Mucosa of rectum (tissue), 2 donors: ENCODE measurements at regions not wholly inside any gene's neighbourhood (a gene's known extent, or its start where the extent isn't known, plus 50 kb on each side); places are given as distances from the start of the nearest gene placed in this dataset.
"Not testable (repeated sequence)": the region's sequence is repeated elsewhere in the genome, so short reads cannot be mapped to it uniquely, and the experiment has no call there.

Experiments
- H3K27ac ChIP-seq, 2 donors: one replicate each; pipeline ENCODE4 v1.7.0; 2013; ENCODE audit warnings: inconsistent platforms in 2 of 2, low read depth in 2 of 2, low read length in 2 of 2
- H3K27me3 ChIP-seq, 2 donors: one replicate each; pipeline ENCODE4 v1.7.0; 2013; ENCODE audit warnings: low read length in 2 of 2; ENCODE audit not compliant: control insufficient read depth in 2 of 2, insufficient read depth in 2 of 2
- H3K36me3 ChIP-seq, 2 donors: one replicate each; pipeline ENCODE4 v1.7.0; 2013; ENCODE audit warnings: low read length in 2 of 2; ENCODE audit not compliant: control insufficient read depth in 2 of 2, insufficient read depth in 2 of 2
- H3K4me1 ChIP-seq, 2 donors: one replicate each; pipeline ENCODE4 v1.7.0; 2013; ENCODE audit warnings: low read length in 2 of 2, mild to moderate bottlenecking in 1 of 2; ENCODE audit not compliant: control insufficient read depth in 2 of 2, insufficient read depth in 2 of 2
- H3K4me3 ChIP-seq, 2 donors: one replicate each; pipeline ENCODE4 v1.7.0; 2013; ENCODE audit warnings: low read length in 2 of 2
- H3K9ac ChIP-seq, 2 donors: one replicate each; pipeline ENCODE4 v1.7.0; 2013; ENCODE audit warnings: low read length in 2 of 2, low read depth in 1 of 2, mild to moderate bottlenecking in 1 of 2
- H3K9me3 ChIP-seq, 2 donors: one replicate each; pipeline ENCODE4 v1.7.0; 2013; ENCODE audit warnings: low read length in 2 of 2; ENCODE audit not compliant: control insufficient read depth in 2 of 2
- donor health status: healthy.
- donor health status: Normal muscosa, but diverticular disease.

- no peak overlapping the region for H3K4me3 ChIP-seq
- no peaks in the 10 kb centered on the region for H3K36me3 ChIP-seq
- H3K27ac ChIP-seq = no peak overlapping the region
- H3K9ac ChIP-seq = no peak overlapping the region
- no peaks in the 10 kb centered on the region for H3K4me1 ChIP-seq
- no peaks in the 10 kb centered on the region for H3K27me3 ChIP-seq
- H3K9me3 ChIP-seq = no peaks in the 10 kb centered on the region
These were observed 103.5 kb upstream of the SIX2 start for GRCh38 chr2:45112750-45113149.

- Histone ChIP-seq H3K27me3 (no peaks in the 10 kb centered on the region), H3K36me3 (no peaks in the 10 kb centered on the region), H3K4me3 (no peak overlapping the region), H3K9ac (no peak overlapping the region), H3K4me1 (no peaks in the 10 kb centered on the region), H3K27ac (no peak overlapping the region), H3K9me3 (no peaks in the 10 kb centered on the region)
These were observed 95.9 kb upstream of the SIX2 start for GRCh38 chr2:45105050-45105582.

- no peaks in the 10 kb centered on the region for H3K9me3 ChIP-seq
- H3K27ac ChIP-seq = no peak overlapping the region
- no peaks in the 10 kb centered on the region for H3K4me1 ChIP-seq
- H3K27me3 ChIP-seq = no peaks in the 10 kb centered on the region
- H3K36me3 ChIP-seq = no peaks in the 10 kb centered on the region
- H3K9ac ChIP-seq = no peak overlapping the region
- H3K4me3 ChIP-seq = no peak overlapping the region
These were observed 95.2 kb upstream of the SIX2 start for GRCh38 chr2:45104429-45104828.

DNA sequence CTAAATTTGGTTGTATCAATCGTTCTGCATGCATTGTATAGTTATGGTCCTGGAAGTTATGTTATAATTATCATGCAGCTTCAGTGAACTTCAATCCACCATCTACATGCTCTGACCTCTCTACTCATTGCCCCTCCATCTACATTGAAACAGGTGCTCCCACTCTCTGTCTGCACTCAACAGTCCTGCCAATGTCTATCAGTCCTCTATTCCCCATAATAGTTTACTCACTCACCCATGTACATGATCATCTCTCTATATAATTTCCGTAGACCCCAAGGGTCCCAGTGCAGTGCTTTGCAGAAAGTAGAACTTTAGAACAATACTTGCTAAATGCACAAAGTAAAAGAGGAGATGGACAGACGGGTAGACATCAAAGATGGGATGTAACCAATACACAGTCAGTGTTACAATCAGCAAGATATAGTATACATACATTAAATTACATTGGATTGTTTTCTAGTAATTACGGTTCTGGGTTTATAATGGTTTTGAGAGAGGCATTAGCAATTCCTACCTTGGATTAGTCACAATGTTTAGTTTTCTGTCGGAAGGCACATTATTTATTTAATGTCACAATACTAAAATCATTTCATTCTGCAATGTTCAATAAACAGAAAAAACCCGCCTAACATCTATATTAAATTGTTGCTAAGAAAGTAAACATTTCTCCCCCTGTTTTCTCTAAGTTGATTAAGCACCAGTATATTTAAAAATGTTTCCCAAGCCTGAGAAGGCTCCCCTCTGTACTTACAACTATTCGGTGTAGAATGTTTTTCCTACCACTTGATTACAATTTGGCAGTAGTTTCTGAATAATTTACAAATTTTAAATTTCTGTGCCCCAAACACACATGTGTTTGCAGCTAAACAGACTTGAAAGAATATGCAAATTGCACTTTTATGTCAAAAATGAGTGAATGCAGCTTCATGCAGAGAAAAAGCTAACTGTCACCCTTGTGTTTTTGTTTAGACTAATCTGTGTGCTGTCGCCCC, 94.4 kb upstream of the SIX2 start:
- Histone ChIP-seq H3K27ac (no peak overlapping the region), H3K27me3 (no peaks in the 10 kb centered on the region), H3K36me3 (no peaks in the 10 kb centered on the region), H3K4me1 (no peaks in the 10 kb centered on the region), H3K4me3 (no peak overlapping the region), H3K9me3 (no peaks in the 10 kb centered on the region), H3K9ac (no peak overlapping the region)

- H3K9ac ChIP-seq = no peak overlapping the region
- H3K27ac ChIP-seq = no peak overlapping the region
- no peak overlapping the region for H3K4me3 ChIP-seq
These were observed 93.4 kb upstream of the SIX2 start for GRCh38 chr2:45102579-45103117.

DNA sequence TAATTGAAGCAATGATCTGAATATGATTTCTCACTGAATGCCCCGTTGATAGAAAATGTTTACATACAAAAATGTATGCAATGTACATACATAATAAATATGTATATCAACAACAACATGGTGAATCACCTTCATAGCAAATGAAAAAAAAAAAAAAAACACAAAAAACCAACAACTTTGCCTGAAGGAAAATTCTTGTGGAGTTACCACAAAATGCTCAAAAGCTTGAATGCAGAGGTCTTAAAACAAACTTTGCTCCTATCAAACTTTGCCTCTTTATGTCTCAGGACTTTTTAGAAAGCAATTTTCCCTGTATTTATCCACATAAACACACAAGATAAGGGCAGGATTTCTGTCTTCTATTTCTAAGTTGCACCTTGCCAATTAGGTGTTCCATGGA, 92.9 kb upstream of the SIX2 start:
- Histone ChIP-seq H3K9ac (no peak overlapping the region), H3K4me1 (no peaks in the 10 kb centered on the region), H3K36me3 (no peaks in the 10 kb centered on the region), H3K9me3 (no peaks in the 10 kb centered on the region), H3K27ac (no peak overlapping the region), H3K27me3 (no peaks in the 10 kb centered on the region), H3K4me3 (no peak overlapping the region)

More at GRCh38 chr2:45102579-45103117, 93.4 kb upstream of the SIX2 start:
- Histone ChIP-seq H3K4me1 (no peaks in the 10 kb centered on the region), H3K36me3 (no peaks in the 10 kb centered on the region), H3K9me3 (no peaks in the 10 kb centered on the region), H3K27me3 (no peaks in the 10 kb centered on the region)

DNA sequence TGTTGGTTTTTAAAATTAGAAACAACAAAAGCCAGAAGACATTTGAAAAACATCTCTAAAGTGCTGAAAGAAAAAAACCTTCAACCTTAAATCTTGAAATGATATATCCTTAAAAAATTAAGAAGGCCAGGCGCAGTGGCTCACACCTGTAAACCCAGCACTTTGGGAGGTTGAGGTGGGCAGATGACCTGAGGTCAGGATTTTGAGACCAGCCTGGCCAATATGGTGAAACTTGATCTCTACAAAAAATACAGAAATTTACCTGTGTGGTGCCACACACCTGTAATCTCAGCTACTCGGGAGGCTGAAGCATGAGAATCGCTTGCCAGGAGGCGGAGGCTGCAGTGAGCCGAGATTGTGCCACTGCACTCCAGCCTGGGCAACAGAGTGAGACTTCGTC, 87.7 kb upstream of the SIX2 start:
- H3K27ac ChIP-seq = no peak overlapping the region
- H3K9ac ChIP-seq = no peak overlapping the region
- peaks cover 2 to 7% of the 10 kb centered on the region in 2 donors for H3K27me3 ChIP-seq
- no peaks in the 10 kb centered on the region for H3K9me3 ChIP-seq
- no peak overlapping the region for H3K4me3 ChIP-seq
- H3K36me3 ChIP-seq = no peaks in the 10 kb centered on the region
- H3K4me1 ChIP-seq = no peaks in the 10 kb centered on the region

GRCh38 chr2:45096038-45096437, 86.8 kb upstream of the SIX2 start:
- H3K36me3 ChIP-seq, H3K9me3 ChIP-seq, H3K27me3 ChIP-seq, H3K9ac ChIP-seq, H3K4me1 ChIP-seq, H3K27ac ChIP-seq, H3K4me3 ChIP-seq: not testable (repeated sequence)

GRCh38 chr2:45093663-45094062, 84.4 kb upstream of the SIX2 start:
- H3K36me3 ChIP-seq = no peaks in the 10 kb centered on the region
- no peaks in the 10 kb centered on the region for H3K9me3 ChIP-seq
- no peak overlapping the region for H3K9ac ChIP-seq
- H3K4me1 ChIP-seq = no peaks in the 10 kb centered on the region
- no peak overlapping the region for H3K27ac ChIP-seq
- H3K27me3 ChIP-seq = peaks cover 2 to 7% of the 10 kb centered on the region in 2 donors
- no peak overlapping the region for H3K4me3 ChIP-seq

- H3K9ac ChIP-seq = no peak overlapping the region
These were observed 83.9 kb upstream of the SIX2 start for GRCh38 chr2:45093181-45093580.

More at GRCh38 chr2:45093181-45093580, 83.9 kb upstream of the SIX2 start:
- H3K27ac ChIP-seq = no peak overlapping the region
- no peaks in the 10 kb centered on the region for H3K36me3 ChIP-seq
- no peaks in the 10 kb centered on the region for H3K4me1 ChIP-seq
- no peaks in the 10 kb centered on the region for H3K9me3 ChIP-seq
- H3K27me3 ChIP-seq = peaks cover 2 to 7% of the 10 kb centered on the region in 2 donors
- H3K4me3 ChIP-seq = no peak overlapping the region
